ENCODE measurements at regions not wholly inside any gene's neighbourhood (a gene's known extent, or its start where the extent isn't known, plus 50 kb on each side); places are given as distances from the start of the nearest gene placed in this dataset.

DNA sequence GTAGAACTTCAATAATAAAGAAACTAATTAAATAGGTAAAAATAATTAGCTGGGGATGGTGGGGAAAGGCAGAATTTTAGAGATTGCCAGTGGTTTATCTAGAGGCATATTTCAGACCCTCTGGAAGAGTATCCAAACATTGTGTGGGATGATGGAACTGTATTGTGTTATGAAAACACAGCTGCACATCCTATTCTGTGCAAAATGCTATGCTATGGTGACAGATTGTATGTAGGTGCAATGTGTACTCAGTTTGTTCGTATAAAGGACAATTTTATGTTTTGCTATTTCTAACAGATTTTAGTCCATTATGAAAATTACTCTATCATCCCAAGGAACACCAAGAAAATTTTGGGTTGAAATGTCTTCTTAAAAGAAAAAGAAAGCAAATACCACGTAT lies 1054.7 kb downstream of the PDHA2 start:
- ATAC-seq (no peak), DNase-seq (no peak)
- H3K27me3 Mint-ChIP-seq: no peaks in the 10 kb centered on the region
- no peak for TF ChIP-seq CTCF (IDR thresholded peaks at IDR 0.05)
- no peaks in the 10 kb centered on the region for H3K36me3 Mint-ChIP-seq (ENCODE audit: low read depth)
- H3K27ac Mint-ChIP-seq: no peak overlapping the region
- H3K4me1 Mint-ChIP-seq (ENCODE audit: low read depth): no peaks in the 10 kb centered on the region
- POLR2A ChIA-PET: no interaction called here
- CTCF ChIA-PET: no interaction called here
- intact Hi-C loops (cut with micrococcal nuclease): no loop called here
- no peak overlapping the region for H3K4me3 Mint-ChIP-seq
- peaks cover 2% of the 10 kb centered on the region for H3K9me3 Mint-ChIP-seq

GRCh38 chr4:96895826-96896225 lies 1055.9 kb downstream of the PDHA2 start:
- ATAC-seq: no peak
- Mint-ChIP-seq H3K9me3 (peaks cover 2% of the 10 kb centered on the region), H3K27ac (no peak overlapping the region), H3K36me3 (ENCODE audit: low read depth) (no peaks in the 10 kb centered on the region), H3K4me3 (no peak overlapping the region), H3K27me3 (no peaks in the 10 kb centered on the region), H3K4me1 (ENCODE audit: low read depth) (no peaks in the 10 kb centered on the region)
- no peak for DNase-seq
- no peak for TF ChIP-seq CTCF (IDR thresholded peaks at IDR 0.05)
- CTCF ChIA-PET: no interaction called here
- intact Hi-C loops (cut with micrococcal nuclease): no loop called here
- POLR2A ChIA-PET: no interaction called here

GRCh38 chr4:96912716-96913115 lies 1072.8 kb downstream of the PDHA2 start:
- Mint-ChIP-seq H3K27me3 (no peaks in the 10 kb centered on the region), H3K27ac (no peak overlapping the region), H3K4me3 (no peak overlapping the region), H3K4me1 (ENCODE audit: low read depth) (no peaks in the 10 kb centered on the region), H3K36me3 (ENCODE audit: low read depth) (no peaks in the 10 kb centered on the region), H3K9me3 (peaks cover 3% of the 10 kb centered on the region)
- DNase-seq: no peak
- ChIA-PET CTCF (no interaction called here), POLR2A (no interaction called here)
- ATAC-seq: no peak
- intact Hi-C loops (cut with micrococcal nuclease): no loop called here
- TF ChIP-seq CTCF (IDR thresholded peaks at IDR 0.05): no peak

DNA sequence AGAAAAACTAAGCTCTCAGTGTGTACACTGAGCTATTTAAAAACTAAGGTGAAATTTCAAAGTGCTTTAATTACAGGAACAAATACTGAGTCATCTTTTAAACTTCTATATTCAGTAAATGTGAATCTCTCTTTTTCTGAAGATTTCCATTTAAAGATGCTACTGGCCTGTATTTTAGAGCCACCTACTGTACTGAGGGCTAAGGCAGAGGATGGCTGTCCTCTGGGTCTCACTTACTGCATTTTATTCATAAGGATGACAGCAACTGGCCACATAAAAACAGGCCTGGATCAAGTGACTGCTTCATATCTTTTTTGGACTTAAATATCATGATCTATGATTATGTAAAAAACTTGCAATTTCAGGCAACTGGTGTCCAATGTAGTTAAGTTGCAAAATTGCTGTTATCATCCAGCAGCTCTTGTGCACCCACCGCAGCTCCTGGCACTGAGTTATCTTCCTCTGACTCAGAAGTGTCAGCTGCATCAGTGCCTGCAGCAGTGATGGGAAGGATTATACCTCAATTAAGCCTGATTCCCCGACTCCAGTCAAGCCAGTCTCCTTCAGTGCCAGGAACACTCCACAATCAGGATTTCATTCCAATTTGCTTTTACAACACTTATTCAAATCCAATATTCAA lies 1073.7 kb downstream of the PDHA2 start:
- ChIA-PET CTCF (no interaction called here), POLR2A (no interaction called here)
- Mint-ChIP-seq H3K4me3 (no peak overlapping the region), H3K27me3 (no peaks in the 10 kb centered on the region), H3K9me3 (peaks cover 3% of the 10 kb centered on the region), H3K27ac (no peak overlapping the region), H3K4me1 (ENCODE audit: low read depth) (no peaks in the 10 kb centered on the region), H3K36me3 (ENCODE audit: low read depth) (no peaks in the 10 kb centered on the region)
- intact Hi-C loops (cut with micrococcal nuclease): no loop called here
- no peak for TF ChIP-seq CTCF (IDR thresholded peaks at IDR 0.05)
- DNase-seq (no peak), ATAC-seq (no peak)

DNA sequence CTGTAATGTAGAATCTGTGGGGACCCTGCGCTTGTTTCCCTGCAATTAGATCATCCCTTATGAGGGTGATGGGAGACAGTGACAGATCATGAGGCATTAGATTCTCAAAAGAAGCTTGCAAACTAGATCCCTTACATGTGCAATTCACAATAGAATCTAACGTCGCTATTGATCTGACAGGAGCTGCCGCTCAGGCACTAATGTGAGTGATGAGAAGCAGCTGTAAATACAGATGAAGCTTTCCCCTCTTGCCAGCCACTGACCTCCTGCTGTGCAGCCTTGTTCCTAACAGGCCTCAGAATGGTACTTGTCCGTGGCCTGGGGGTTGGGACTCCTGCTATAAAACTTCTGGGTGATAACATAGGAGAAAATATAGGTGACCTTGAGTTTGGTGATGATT lies 1076.8 kb downstream of the PDHA2 start:
- ATAC-seq (no peak), DNase-seq (no peak)
- ChIA-PET POLR2A (interaction anchor here (0.6 kb wide), 1 partner anchor 1270 kb away, joined by 4 read pairs; no protein-coding TSS in a partner anchor), CTCF (no interaction called here)
- no peak overlapping the region for H3K27ac Mint-ChIP-seq
- no peaks in the 10 kb centered on the region for H3K27me3 Mint-ChIP-seq
- no peak for TF ChIP-seq CTCF (IDR thresholded peaks at IDR 0.05)
- H3K36me3 Mint-ChIP-seq (ENCODE audit: low read depth): no peaks in the 10 kb centered on the region
- no peaks in the 10 kb centered on the region for H3K4me1 Mint-ChIP-seq (ENCODE audit: low read depth)
- intact Hi-C loops (cut with micrococcal nuclease): no loop called here
- H3K4me3 Mint-ChIP-seq: no peak overlapping the region
- peaks cover 9% of the 10 kb centered on the region for H3K9me3 Mint-ChIP-seq
